Fibroblast of lung (primary cell): ENCODE measurements at regions not wholly inside any gene's neighbourhood (a gene's known extent, or its start where the extent isn't known, plus 50 kb on each side); places are given as distances from the start of the nearest gene placed in this dataset.

Source experiments
- DNase-seq, 2 donors: peaks; one replicate each; pipeline versions ENCODE4 v3.0.0 to v3.0.0-alpha.2; 2010; ENCODE audit warnings: low read depth in 2 of 2
- H2AFZ ChIP-seq: 2 replicates; pipeline ENCODE4 v1.5.1; 2012; ENCODE audit warnings: low read length, control low read depth, inconsistent platforms
- H3K27ac ChIP-seq: 2 replicates; pipeline ENCODE4 v1.5.1; 2011; ENCODE audit warnings: low read length, control low read depth; ENCODE audit not compliant: insufficient read depth
- H3K27me3 ChIP-seq: 2 replicates; pipeline ENCODE4 v1.5.1; 2011; ENCODE audit warnings: mild to moderate bottlenecking, low read length; ENCODE audit not compliant: control insufficient read depth, insufficient read depth
- H3K36me3 ChIP-seq: 2 replicates; pipeline ENCODE4 v1.5.1; 2011; ENCODE audit warnings: low read length; ENCODE audit not compliant: control insufficient read depth, insufficient read depth
- H3K4me1 ChIP-seq: 2 replicates; pipeline ENCODE4 v1.5.1; 2011; ENCODE audit warnings: low read length; ENCODE audit not compliant: control insufficient read depth, insufficient read depth; ENCODE audit errors: extremely low read depth
- H3K4me2 ChIP-seq: 2 replicates; pipeline ENCODE4 v1.5.1; 2011; ENCODE audit warnings: low read length, control low read depth; ENCODE audit not compliant: insufficient read depth; ENCODE audit errors: extremely low read depth
- H3K4me3 ChIP-seq, 4 experiments: fragments of 200-600 bp in 1 of 4; sonication (generic) in 1 of 4; replicated peaks in 1 of 4; 2 replicates each; pipeline ENCODE4 v1.5.1; 2011 to 2016; ENCODE audit warnings: low read length in 4 of 4, low read depth in 3 of 4, mild to moderate bottlenecking in 3 of 4, control low read depth in 2 of 4, inconsistent platforms in 1 of 4, mixed read lengths in 1 of 4; ENCODE audit not compliant: insufficient read depth in 1 of 4; ENCODE audit errors: control extremely low read depth in 1 of 4
- H3K79me2 ChIP-seq: 2 replicates; pipeline ENCODE4 v1.5.1; 2012; ENCODE audit warnings: mild to moderate bottlenecking, low read length, inconsistent platforms; ENCODE audit not compliant: control insufficient read depth, insufficient read depth
- H3K9ac ChIP-seq: 2 replicates; pipeline ENCODE4 v1.5.1; 2011; ENCODE audit warnings: mild to moderate bottlenecking, low read length, control low read depth; ENCODE audit not compliant: insufficient read depth
- H3K9me3 ChIP-seq: 2 replicates; pipeline ENCODE4 v1.5.1; 2012; ENCODE audit warnings: low read depth, low read length; ENCODE audit not compliant: control insufficient read depth, insufficient read depth
- H4K20me1 ChIP-seq: 2 replicates; pipeline ENCODE4 v1.5.1; 2011; ENCODE audit warnings: low read length; ENCODE audit not compliant: control insufficient read depth, insufficient read depth; ENCODE audit errors: extremely low read depth
- CTCF ChIP-seq, 2 donors: IDR thresholded peaks in 1 of 2; conservative IDR thresholded peaks in 1 of 2; 1 replicate in 1 of 2; 2 replicates in 1 of 2; pipeline ENCODE4 v1.5.1; 2011 to 2012; ENCODE audit warnings: low read length in 2 of 2, control low read depth in 1 of 2, inconsistent platforms in 1 of 2, low read depth in 1 of 2, mild to moderate bottlenecking in 1 of 2
- EZH2 ChIP-seq: IDR thresholded peaks from 2 replicates; pipeline ENCODE4 v1.5.1; 2012; ENCODE audit warnings: low read length, control low read depth, mild to moderate bottlenecking; ENCODE audit errors: missing control alignments

GRCh38 chr6:49300911-49301310, 162.1 kb downstream of the MMUT start:
- no peaks in the 10 kb centered on the region for H3K36me3 ChIP-seq
- H4K20me1 ChIP-seq, result no peaks in the 10 kb centered on the region
- DNase-seq, result no peak
- no peaks in the 10 kb centered on the region for H3K9me3 ChIP-seq
- no peak overlapping the region for H3K4me3 ChIP-seq
- no peak overlapping the region for H3K4me2 ChIP-seq
- no peak overlapping the region for H3K27ac ChIP-seq
- no peak overlapping the region for H2AFZ ChIP-seq
- H3K79me2 ChIP-seq, result no peaks in the 10 kb centered on the region
- H3K27me3 ChIP-seq, result no peaks in the 10 kb centered on the region
- H3K9ac ChIP-seq, result no peak overlapping the region
- TF ChIP-seq CTCF (conservative IDR thresholded peaks at IDR 0.05 in 1 of 2, IDR thresholded peaks at IDR 0.05 in 1 of 2; ENCODE audit: low read depth in 1 of 2, low read length in 2 of 2) (no peak), EZH2 (no peak)
- no peaks in the 10 kb centered on the region for H3K4me1 ChIP-seq

- H3K27me3 ChIP-seq, result no peaks in the 10 kb centered on the region
Observed at GRCh38 chr6:49300443-49300842, 162.6 kb downstream of the MMUT start.

DNA sequence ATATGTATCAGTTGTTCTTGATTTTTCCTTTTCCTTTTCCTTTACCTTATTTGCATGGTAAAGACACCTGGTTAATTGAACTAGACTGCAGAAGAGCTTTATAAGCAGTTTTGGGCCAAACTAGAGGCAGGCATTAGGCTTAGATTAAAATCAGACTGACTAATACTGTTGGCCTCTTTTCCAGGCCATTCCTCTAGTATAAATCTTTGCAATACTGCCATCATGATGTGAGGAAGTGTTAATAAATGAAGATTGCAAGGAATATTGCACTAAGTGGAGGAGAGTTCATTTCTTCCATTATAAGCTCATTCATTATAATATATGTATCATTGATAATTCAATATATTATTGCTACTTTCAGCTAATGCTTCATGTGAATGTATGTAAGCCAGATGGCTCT, 163.8 kb downstream of the MMUT start:
- TF ChIP-seq CTCF (conservative IDR thresholded peaks at IDR 0.05 in 1 of 2, IDR thresholded peaks at IDR 0.05 in 1 of 2; ENCODE audit: low read depth in 1 of 2, low read length in 2 of 2) (no peak), EZH2 (no peak)
- Histone ChIP-seq H3K36me3 (no peaks in the 10 kb centered on the region), H3K4me1 (no peaks in the 10 kb centered on the region), H4K20me1 (no peaks in the 10 kb centered on the region), H3K4me2 (no peak overlapping the region), H3K4me3 (no peak overlapping the region), H3K79me2 (no peaks in the 10 kb centered on the region), H3K9ac (no peak overlapping the region), H3K27ac (no peak overlapping the region), H3K27me3 (no peaks in the 10 kb centered on the region), H3K9me3 (no peaks in the 10 kb centered on the region), H2AFZ (no peak overlapping the region)
- DNase-seq, result peak; percentile 2 to 11

More at GRCh38 chr6:49300443-49300842, 162.6 kb downstream of the MMUT start:
- TF ChIP-seq CTCF (conservative IDR thresholded peaks at IDR 0.05 in 1 of 2, IDR thresholded peaks at IDR 0.05 in 1 of 2; ENCODE audit: low read depth in 1 of 2, low read length in 2 of 2) (no peak), EZH2 (no peak)
- Histone ChIP-seq H3K36me3 (no peaks in the 10 kb centered on the region), H3K9ac (no peak overlapping the region), H3K9me3 (no peaks in the 10 kb centered on the region), H3K4me2 (no peak overlapping the region), H3K4me3 (no peak overlapping the region), H3K4me1 (no peaks in the 10 kb centered on the region), H3K79me2 (no peaks in the 10 kb centered on the region), H3K27ac (no peak overlapping the region), H2AFZ (no peak overlapping the region), H4K20me1 (no peaks in the 10 kb centered on the region)
- DNase-seq, result peak; percentile 3 to 22
